ENCODE measurements at regions not wholly inside any gene's neighbourhood (a gene's known extent, or its start where the extent isn't known, plus 50 kb on each side); places are given as distances from the start of the nearest gene placed in this dataset.

DNA sequence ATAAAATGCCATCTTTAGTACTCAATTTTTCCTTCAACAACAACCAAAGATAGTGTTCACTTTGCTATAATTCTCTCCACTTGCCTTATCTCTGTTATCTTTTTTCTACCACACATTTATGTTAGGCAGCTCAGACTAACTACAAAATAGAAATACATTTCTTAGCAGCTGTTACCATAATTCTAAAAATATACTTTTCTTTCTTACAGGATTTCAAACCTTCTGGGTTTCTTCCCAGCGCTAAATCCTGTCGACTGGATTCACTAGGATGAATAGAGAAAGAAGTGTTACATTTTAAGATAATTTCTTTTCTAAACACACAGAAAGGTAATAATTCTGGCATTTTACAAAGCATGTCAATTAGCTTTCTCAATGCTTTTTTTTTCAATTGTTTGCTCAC lies 105.5 kb upstream of the GK2 start:
- DNase-seq (no peak), ATAC-seq (ENCODE audit: low read depth) (no peak)
- Histone ChIP-seq H3K4me1 (ENCODE audit: control insufficient read depth, insufficient read depth, low read length) (no peaks in the 10 kb centered on the region), H2AK5ac (ENCODE audit: low read depth, low read length) (no peak overlapping the region), H3K14ac (replicated peaks; ENCODE audit: low read depth, low read length) (no peak overlapping the region), H2AK9ac (replicated peaks; ENCODE audit: low read depth, low read length, poor library complexity) (no peak overlapping the region), H3K4me3 (ENCODE audit: insufficient read depth, low read depth, low read length) (no peak overlapping the region), H2BK15ac (ENCODE audit: low read depth, low read length) (no peak overlapping the region), H3K27me3 (ENCODE audit: control insufficient read depth, insufficient read depth, low read length) (peaks cover 3% of the 10 kb centered on the region; the same call in 1 of the 2 replicates), H3K9me3 (ENCODE audit: control insufficient read depth, insufficient read depth, low read length) (no peaks in the 10 kb centered on the region), H3K18ac (ENCODE audit: low read depth, low read length) (no peak overlapping the region), H3K36me3 (ENCODE audit: control insufficient read depth, insufficient read depth, low read length) (no peaks in the 10 kb centered on the region), H4K91ac (ENCODE audit: insufficient read depth, low read depth, low read length) (no peak overlapping the region), H3K4me2 (ENCODE audit: low read depth, low read length) (no peak overlapping the region), H3K56ac (ENCODE audit: extremely low read depth, insufficient read depth, low read length) (no peak overlapping the region), H3K23ac (ENCODE audit: low read depth, low read length) (no peak overlapping the region), H4K20me1 (ENCODE audit: insufficient read depth, low read length) (no peaks in the 10 kb centered on the region), H2BK20ac (ENCODE audit: low read depth, low read length) (no peak overlapping the region), H4K8ac (ENCODE audit: low read depth in 2 of 2, low read length in 2 of 2) (no peak overlapping the region), H3K9ac (ENCODE audit: low read depth, low read length) (no peak overlapping the region), H2BK120ac (ENCODE audit: low read depth, low read length) (no peak overlapping the region), H3K79me1 (ENCODE audit: low read depth in 1 of 2, low read length in 2 of 2) (no peaks in the 10 kb centered on the region), H3K9me1 (ENCODE audit: insufficient read depth, low read length) (no peaks in the 10 kb centered on the region), H4K5ac (ENCODE audit: low read depth, low read length) (no peak overlapping the region), H3K27ac (ENCODE audit: insufficient read depth, low read length) (no peak overlapping the region), H2AFZ (replicated peaks; ENCODE audit: low read length, poor library complexity) (no peak overlapping the region), H3K4ac (ENCODE audit: low read depth, low read length) (no peak overlapping the region), H2BK5ac (ENCODE audit: low read depth, low read length, poor library complexity, severe bottlenecking) (no peak overlapping the region)
- intact Hi-C loops (cut with micrococcal nuclease), result no loop called here
- POLR2A ChIA-PET (ENCODE audit: unreplicated experiment), result no interaction called here
- BruUV-seq (replicated peaks), result no TSS peak
- in situ Hi-C loops (cut with MboI; ENCODE audit: low sequenced_read_pairs), result no loop called here
- WGBS, 2 experiments (ENCODE audit: extremely low coverage in 2 of 2, insufficient read length in 1 of 2), result no CpG with 5 or more reads among the region's 2 CpGs
- dilution Hi-C loops (cut with HindIII; ENCODE audit: low sequenced_read_pairs, unreplicated experiment), result no loop called here
- TF ChIP-seq RAD21 (IDR thresholded peaks at IDR 0.05; ENCODE audit: low read length), result no peak
- no peak for TF ChIP-seq SMC3 (IDR thresholded peaks at IDR 0.05; ENCODE audit: low read depth, low read length)
- TF ChIP-seq RFX5 (IDR thresholded peaks at IDR 0.05; ENCODE audit: low read depth, low read length), result no peak
- TF ChIP-seq MAFK (IDR thresholded peaks at IDR 0.05; ENCODE audit: low read depth, low read length), result no peak
- CTCF ChIA-PET, result interaction anchor here (0.6 kb wide), 1 partner anchor 282 kb away, joined by 3 read pairs; no protein-coding TSS in a partner anchor

Measured in IMR-90 (cell line).